ENCODE measurements at regions not wholly inside any gene's neighbourhood (a gene's known extent, or its start where the extent isn't known, plus 50 kb on each side); places are given as distances from the start of the nearest gene placed in this dataset.

DNA sequence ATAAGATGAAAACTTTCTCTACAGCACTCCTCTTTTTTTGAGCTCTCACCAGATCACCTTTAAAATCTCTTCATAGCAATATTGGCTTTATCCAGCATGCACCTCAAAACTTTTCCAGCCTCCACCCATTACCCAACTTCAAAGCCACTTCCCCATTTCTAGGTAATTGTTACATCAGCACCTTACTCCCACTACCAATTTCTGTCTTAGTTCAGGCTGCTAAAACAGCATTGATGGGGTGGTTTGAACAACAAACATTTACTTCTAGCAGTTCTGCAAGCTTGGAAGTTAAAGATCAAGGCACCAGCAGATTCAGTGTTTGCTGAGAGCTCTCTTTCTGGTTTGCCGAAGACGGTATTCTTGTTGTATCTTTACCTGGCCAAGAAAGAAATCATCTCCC, 114.0 kb upstream of the SLC39A10 start:
- H3K27me3 Mint-ChIP-seq (ENCODE audit: insufficient read depth, unreplicated experiment): no peaks in the 10 kb centered on the region
- H3K4me3 Mint-ChIP-seq (ENCODE audit: unreplicated experiment): no peak overlapping the region
- intact Hi-C loops (cut with micrococcal nuclease): no loop called here
- no peak for TF ChIP-seq CTCF (IDR thresholded peaks at IDR 0.05; ENCODE audit: unreplicated experiment)
- peaks cover 7% of the 10 kb centered on the region for H3K4me1 Mint-ChIP-seq (ENCODE audit: insufficient read depth, unreplicated experiment)
- DNase-seq (ENCODE audit: unreplicated experiment): no peak
- no peak overlapping the region for H3K27ac Mint-ChIP-seq (ENCODE audit: low read depth, unreplicated experiment)
- H3K9me3 Mint-ChIP-seq (ENCODE audit: unreplicated experiment): no peaks in the 10 kb centered on the region
- ChIA-PET POLR2A (no interaction called here), CTCF (no interaction called here)
- no peaks in the 10 kb centered on the region for H3K36me3 Mint-ChIP-seq (ENCODE audit: insufficient read depth, unreplicated experiment)
- no TSS peak for BruUV-seq (replicated peaks)

DNA sequence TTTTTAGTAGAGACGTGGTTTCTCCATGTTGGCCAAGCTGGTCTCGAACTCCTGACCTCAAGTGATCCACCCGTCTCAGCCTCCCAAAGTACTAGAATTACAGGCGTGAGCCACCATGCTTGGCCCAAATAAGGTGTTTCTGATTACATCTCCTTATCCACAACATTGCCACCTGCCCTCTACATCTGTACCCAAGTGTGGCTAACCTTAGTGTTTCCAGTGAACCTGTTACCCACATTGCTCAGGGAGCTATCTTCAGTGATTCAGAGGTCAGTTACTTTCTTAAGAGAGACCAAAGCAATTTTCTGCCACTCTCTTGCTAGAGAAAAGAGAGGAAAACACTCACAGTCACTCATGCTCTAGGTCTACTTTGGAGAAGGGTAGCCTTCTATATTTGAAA, 115.0 kb upstream of the SLC39A10 start:
- Mint-ChIP-seq H3K4me1 (ENCODE audit: insufficient read depth, unreplicated experiment) (peaks cover 7% of the 10 kb centered on the region), H3K36me3 (ENCODE audit: insufficient read depth, unreplicated experiment) (no peaks in the 10 kb centered on the region), H3K27me3 (ENCODE audit: insufficient read depth, unreplicated experiment) (no peaks in the 10 kb centered on the region), H3K4me3 (ENCODE audit: unreplicated experiment) (no peak overlapping the region), H3K9me3 (ENCODE audit: unreplicated experiment) (no peaks in the 10 kb centered on the region), H3K27ac (ENCODE audit: low read depth, unreplicated experiment) (no peak overlapping the region)
- BruUV-seq (replicated peaks): no TSS peak
- ChIA-PET POLR2A (no interaction called here), CTCF (no interaction called here)
- TF ChIP-seq CTCF (IDR thresholded peaks at IDR 0.05; ENCODE audit: unreplicated experiment): no peak
- DNase-seq (ENCODE audit: unreplicated experiment): no peak
- intact Hi-C loops (cut with micrococcal nuclease): no loop called here

DNA sequence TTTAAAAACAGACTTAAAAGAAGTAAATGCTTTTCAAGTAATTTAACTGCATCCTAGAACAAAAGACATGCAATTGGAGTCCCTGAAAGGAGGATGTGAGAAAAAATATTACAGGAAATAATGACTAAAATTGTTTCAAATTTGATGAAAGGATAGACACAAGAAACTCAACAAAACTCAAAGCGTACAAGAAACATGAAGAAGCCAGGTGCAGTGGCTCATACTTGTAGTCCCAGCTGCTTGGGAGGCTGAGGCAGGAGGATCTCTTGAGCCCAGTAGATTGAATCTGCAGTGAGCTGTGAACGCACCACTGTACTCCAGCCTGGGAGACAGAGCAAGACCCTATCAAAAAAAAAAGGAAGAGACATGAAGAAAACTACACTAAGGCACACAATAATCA, 118.1 kb upstream of the SLC39A10 start:
- DNase-seq (ENCODE audit: unreplicated experiment): no peak
- no peak overlapping the region for H3K27ac Mint-ChIP-seq (ENCODE audit: low read depth, unreplicated experiment)
- ChIA-PET POLR2A (interaction anchor here (1.0 kb wide), 1 partner anchor 17 kb away, joined by 5 read pairs; no protein-coding TSS in a partner anchor), CTCF (interaction anchor here (0.9 to 1.4 kb wide), 2 partner anchors 95 to 121 kb away, joined by 3 to 6 read pairs; no protein-coding TSS in a partner anchor)
- no peaks in the 10 kb centered on the region for H3K9me3 Mint-ChIP-seq (ENCODE audit: unreplicated experiment)
- BruUV-seq (replicated peaks): no TSS peak
- peaks cover 11% of the 10 kb centered on the region for H3K4me1 Mint-ChIP-seq (ENCODE audit: insufficient read depth, unreplicated experiment)
- intact Hi-C loops (cut with micrococcal nuclease): no loop called here
- no peaks in the 10 kb centered on the region for H3K36me3 Mint-ChIP-seq (ENCODE audit: insufficient read depth, unreplicated experiment)
- no peaks in the 10 kb centered on the region for H3K27me3 Mint-ChIP-seq (ENCODE audit: insufficient read depth, unreplicated experiment)
- no peak for TF ChIP-seq CTCF (IDR thresholded peaks at IDR 0.05; ENCODE audit: unreplicated experiment)
- H3K4me3 Mint-ChIP-seq (ENCODE audit: unreplicated experiment): no peak overlapping the region

DNA sequence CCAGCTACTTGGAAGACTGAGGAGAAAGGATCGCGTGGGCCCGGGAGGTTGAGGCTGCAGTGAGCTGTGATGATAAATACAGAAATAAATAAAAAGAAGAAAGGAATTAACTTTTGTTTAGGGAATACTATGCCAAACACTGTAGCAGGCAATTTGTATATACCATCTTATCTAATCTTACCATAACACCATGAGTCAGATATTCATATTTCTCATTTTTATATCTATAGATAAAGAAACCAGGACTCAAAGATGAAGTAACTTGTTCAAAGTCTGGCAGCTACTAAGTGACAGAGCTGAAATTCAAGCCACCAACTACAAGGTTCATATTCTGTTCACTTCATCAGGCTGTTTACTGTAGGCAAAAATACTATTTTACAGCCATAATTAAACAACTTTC, 119.2 kb upstream of the SLC39A10 start:
- H3K27me3 Mint-ChIP-seq (ENCODE audit: insufficient read depth, unreplicated experiment): no peaks in the 10 kb centered on the region
- BruUV-seq (replicated peaks): no TSS peak
- TF ChIP-seq CTCF (IDR thresholded peaks at IDR 0.05; ENCODE audit: unreplicated experiment): no peak
- ChIA-PET CTCF (interaction anchor here (0.9 to 1.4 kb wide), 2 partner anchors 96 to 123 kb away, joined by 3 to 6 read pairs; no protein-coding TSS in a partner anchor), POLR2A (no interaction called here)
- H3K4me3 Mint-ChIP-seq (ENCODE audit: unreplicated experiment): no peak overlapping the region
- no peaks in the 10 kb centered on the region for H3K9me3 Mint-ChIP-seq (ENCODE audit: unreplicated experiment)
- no peaks in the 10 kb centered on the region for H3K36me3 Mint-ChIP-seq (ENCODE audit: insufficient read depth, unreplicated experiment)
- intact Hi-C loops (cut with micrococcal nuclease): no loop called here
- no peak for DNase-seq (ENCODE audit: unreplicated experiment)
- no peak overlapping the region for H3K27ac Mint-ChIP-seq (ENCODE audit: low read depth, unreplicated experiment)
- peaks cover 18% of the 10 kb centered on the region for H3K4me1 Mint-ChIP-seq (ENCODE audit: insufficient read depth, unreplicated experiment)
